ENCODE measurements at regions not wholly inside any gene's neighbourhood (a gene's known extent, or its start where the extent isn't known, plus 50 kb on each side); places are given as distances from the start of the nearest gene placed in this dataset.

DNA sequence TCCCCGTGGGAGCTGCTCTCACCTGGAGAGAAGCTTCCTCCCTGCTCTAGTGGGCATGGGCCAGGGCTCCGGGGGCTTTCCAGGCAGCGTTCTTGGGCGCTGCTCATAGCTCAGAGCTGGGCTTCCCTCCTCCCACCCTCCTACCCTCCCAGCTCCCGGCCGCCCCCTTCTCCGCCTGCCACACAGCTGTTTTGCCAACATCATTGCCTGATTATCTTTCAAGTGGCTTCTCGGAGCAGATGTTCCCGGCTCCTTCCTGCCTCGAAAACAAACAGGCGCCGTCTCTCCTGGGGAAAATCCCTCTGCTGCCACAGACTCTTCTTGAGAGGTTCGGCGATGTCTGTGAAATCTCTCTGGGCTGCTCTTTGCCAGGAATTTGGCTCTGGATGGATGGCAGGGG is 195.6 kb downstream of the RPLP1 start:
- H3K4me3 ChIP-seq, result peak overlapping the region in 1 of 4 donors; percentile 9
- peaks cover 0 to 48% (median 0%) of the 10 kb centered on the region in 4 donors for H3K27me3 ChIP-seq
- no peak overlapping the region for H3K27ac ChIP-seq (replicated peaks in 1 of 4)
- peaks cover 0 to 8% (median 5%) of the 10 kb centered on the region in 4 donors for H3K4me1 ChIP-seq
- DNase-seq (ENCODE audit: extremely low spot score), result no peak
- intact Hi-C loops (cut with DNase I), result no loop called here
- H3K9me3 ChIP-seq, result no peaks in the 10 kb centered on the region
- WGBS, result 22% methylated on average over 10 of the region's 14 CpGs
- TF ChIP-seq, protein P1, sequence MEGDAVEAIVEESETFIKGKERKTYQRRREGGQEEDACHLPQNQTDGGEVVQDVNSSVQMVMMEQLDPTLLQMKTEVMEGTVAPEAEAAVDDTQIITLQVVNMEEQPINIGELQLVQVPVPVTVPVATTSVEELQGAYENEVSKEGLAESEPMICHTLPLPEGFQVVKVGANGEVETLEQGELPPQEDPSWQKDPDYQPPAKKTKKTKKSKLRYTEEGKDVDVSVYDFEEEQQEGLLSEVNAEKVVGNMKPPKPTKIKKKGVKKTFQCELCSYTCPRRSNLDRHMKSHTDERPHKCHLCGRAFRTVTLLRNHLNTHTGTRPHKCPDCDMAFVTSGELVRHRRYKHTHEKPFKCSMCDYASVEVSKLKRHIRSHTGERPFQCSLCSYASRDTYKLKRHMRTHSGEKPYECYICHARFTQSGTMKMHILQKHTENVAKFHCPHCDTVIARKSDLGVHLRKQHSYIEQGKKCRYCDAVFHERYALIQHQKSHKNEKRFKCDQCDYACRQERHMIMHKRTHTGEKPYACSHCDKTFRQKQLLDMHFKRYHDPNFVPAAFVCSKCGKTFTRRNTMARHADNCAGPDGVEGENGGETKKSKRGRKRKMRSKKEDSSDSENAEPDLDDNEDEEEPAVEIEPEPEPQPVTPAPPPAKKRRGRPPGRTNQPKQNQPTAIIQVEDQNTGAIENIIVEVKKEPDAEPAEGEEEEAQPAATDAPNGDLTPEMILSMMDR (IDR thresholded peaks at IDR 0.05), result no peak
- no peak for TF ChIP-seq POLR2AphosphoS5 (IDR thresholded peaks at IDR 0.05)
- TF ChIP-seq POLR2A (IDR thresholded peaks at IDR 0.05; ENCODE audit: low read depth), result no peak
- no peak for TF ChIP-seq EP300 (IDR thresholded peaks at IDR 0.05)
- H3K36me3 ChIP-seq, result no peaks in the 10 kb centered on the region

GRCh38 chr15:69648775-69649735 is 196.4 kb downstream of the RPLP1 start:
- Histone ChIP-seq H3K4me1 (peaks cover 0 to 8% (median 5%) of the 10 kb centered on the region in 4 donors), H3K4me3 (no peak overlapping the region), H3K36me3 (no peaks in the 10 kb centered on the region), H3K27ac (replicated peaks in 1 of 4) (no peak overlapping the region), H3K27me3 (peaks cover 0 to 49% (median 0%) of the 10 kb centered on the region in 4 donors), H3K9me3 (no peaks in the 10 kb centered on the region)
- TF ChIP-seq POLR2A (IDR thresholded peaks at IDR 0.05; ENCODE audit: low read depth), result no peak
- TF ChIP-seq, protein P1 (IDR thresholded peaks at IDR 0.05), result no peak
- no peak for TF ChIP-seq EP300 (IDR thresholded peaks at IDR 0.05)
- TF ChIP-seq POLR2AphosphoS5 (IDR thresholded peaks at IDR 0.05), result no peak
- WGBS, result 72% methylated on average over 13 of the region's 13 CpGs
- intact Hi-C loops (cut with DNase I), result no loop called here
- DNase-seq (ENCODE audit: extremely low spot score), result no peak

GRCh38 chr15:69652293-69652692 is 199.7 kb downstream of the RPLP1 start:
- H3K9me3 ChIP-seq, result no peaks in the 10 kb centered on the region
- H3K36me3 ChIP-seq, result no peaks in the 10 kb centered on the region
- intact Hi-C loops (cut with DNase I), result no loop called here
- WGBS, result 86% methylated on average over 1 of the region's 1 CpG
- no peak for DNase-seq (ENCODE audit: extremely low spot score)
- peaks cover 0 to 8% (median 5%) of the 10 kb centered on the region in 4 donors for H3K4me1 ChIP-seq
- H3K4me3 ChIP-seq, result no peak overlapping the region
- H3K27me3 ChIP-seq, result peaks cover 0 to 49% (median 0%) of the 10 kb centered on the region in 4 donors
- H3K27ac ChIP-seq (replicated peaks in 1 of 4), result no peak overlapping the region
- TF ChIP-seq, protein P1 (IDR thresholded peaks at IDR 0.05), result no peak
- TF ChIP-seq EP300 (IDR thresholded peaks at IDR 0.05), result no peak
- no peak for TF ChIP-seq POLR2AphosphoS5 (IDR thresholded peaks at IDR 0.05)
- TF ChIP-seq POLR2A (IDR thresholded peaks at IDR 0.05; ENCODE audit: low read depth), result no peak

DNA sequence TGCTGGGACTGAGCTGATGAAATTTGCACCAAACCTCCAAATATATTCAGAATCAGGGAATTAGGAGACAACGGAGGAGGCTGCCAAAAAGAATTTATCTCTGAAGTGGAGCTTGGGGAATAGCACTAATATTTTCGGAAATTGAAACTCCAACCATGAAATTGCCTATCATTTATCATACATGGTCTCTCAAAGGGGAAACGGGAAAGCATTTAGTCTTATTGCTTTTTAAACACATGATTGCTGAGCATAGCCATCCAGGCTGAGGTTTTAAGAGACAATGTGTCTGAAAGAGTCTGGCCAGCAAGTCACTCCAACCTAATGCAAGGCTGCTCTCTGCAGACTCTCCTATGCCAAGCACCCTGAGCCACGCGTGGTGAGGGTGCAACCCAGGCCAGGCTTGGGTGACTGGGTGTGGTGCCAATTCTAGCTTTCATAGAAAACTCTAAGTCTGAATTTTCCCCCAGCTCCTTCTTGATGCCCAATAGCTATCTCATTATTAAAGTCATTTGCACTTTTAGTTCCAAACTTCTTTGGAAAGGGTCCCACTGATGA is 200.2 kb downstream of the RPLP1 start:
- WGBS, result 61% methylated on average over 5 of the region's 5 CpGs
- H3K9me3 ChIP-seq, result no peaks in the 10 kb centered on the region
- H3K27ac ChIP-seq (replicated peaks in 1 of 4), result no peak overlapping the region
- H3K4me3 ChIP-seq, result no peak overlapping the region
- peaks cover 0 to 53% (median 0%) of the 10 kb centered on the region in 4 donors for H3K27me3 ChIP-seq
- no peaks in the 10 kb centered on the region for H3K36me3 ChIP-seq
- intact Hi-C loops (cut with DNase I), result no loop called here
- H3K4me1 ChIP-seq, result peaks cover 0 to 8% (median 5%) of the 10 kb centered on the region in 4 donors
- TF ChIP-seq, protein P1 (IDR thresholded peaks at IDR 0.05), result no peak
- no peak for TF ChIP-seq EP300 (IDR thresholded peaks at IDR 0.05)
- no peak for TF ChIP-seq POLR2A (IDR thresholded peaks at IDR 0.05; ENCODE audit: low read depth)
- DNase-seq (ENCODE audit: extremely low spot score), result no peak

Measured in esophagus muscularis mucosa (tissue), 4 donors.